Glomerular visceral epithelial cell (primary cell): ENCODE measurements at regions not wholly inside any gene's neighbourhood (a gene's known extent, or its start where the extent isn't known, plus 50 kb on each side); places are given as distances from the start of the nearest gene placed in this dataset.

Experiments
- DNase-seq: peaks from one replicate; pipeline ENCODE4 v3.0.0-alpha.2; 2016; ENCODE audit errors: extremely low spot score

GRCh38 chr2:236947896-236948295 lies 137.8 kb upstream of the COPS8 start:
- no peak for DNase-seq

GRCh38 chr2:236949089-236949905 lies 136.4 kb upstream of the COPS8 start:
- DNase-seq: no peak

- DNase-seq: no peak
Measured at GRCh38 chr2:236951830-236952475, 133.7 kb upstream of the COPS8 start.

- no peak for DNase-seq
Measured at GRCh38 chr2:236954641-236955040, 131.0 kb upstream of the COPS8 start.

GRCh38 chr2:236955521-236956030 lies 130.1 kb upstream of the COPS8 start:
- no peak for DNase-seq

- DNase-seq: no peak
Measured at GRCh38 chr2:236956031-236956618, 129.6 kb upstream of the COPS8 start.

- no peak for DNase-seq
Measured at GRCh38 chr2:236956641-236957040, 129.0 kb upstream of the COPS8 start.

GRCh38 chr2:236959036-236959435 lies 126.7 kb upstream of the COPS8 start:
- no peak for DNase-seq

GRCh38 chr2:236959876-236960275 lies 125.8 kb upstream of the COPS8 start:
- no peak for DNase-seq

GRCh38 chr2:236960531-236960930 lies 125.2 kb upstream of the COPS8 start:
- DNase-seq: no peak

- no peak for DNase-seq
Measured at GRCh38 chr2:236962816-236963215, 122.9 kb upstream of the COPS8 start.

- DNase-seq: no peak
Measured at GRCh38 chr2:236963631-236964182, 122.0 kb upstream of the COPS8 start.

- no peak for DNase-seq
Measured at GRCh38 chr2:236964291-236964690, 121.4 kb upstream of the COPS8 start.

- DNase-seq: no peak
Measured at GRCh38 chr2:236965021-236965840, 120.5 kb upstream of the COPS8 start.

- no peak for DNase-seq
Measured at GRCh38 chr2:236965841-236966096, 119.9 kb upstream of the COPS8 start.

- no peak for DNase-seq
Measured at GRCh38 chr2:236967499-236967783, 118.2 kb upstream of the COPS8 start.

- DNase-seq: no peak
Measured at GRCh38 chr2:236968101-236968879, 117.4 kb upstream of the COPS8 start.

GRCh38 chr2:236968880-236969534 lies 116.7 kb upstream of the COPS8 start:
- no peak for DNase-seq

GRCh38 chr2:236969767-236970655 lies 115.7 kb upstream of the COPS8 start:
- DNase-seq: no peak

- DNase-seq: no peak
Measured at GRCh38 chr2:236970656-236971010, 115.1 kb upstream of the COPS8 start.
